HG03469 (cell line): ENCODE measurements at regions not wholly inside any gene's neighbourhood (a gene's known extent, or its start where the extent isn't known, plus 50 kb on each side); places are given as distances from the start of the nearest gene placed in this dataset.
A peak's percentile ranks its signal among the peaks of the same experiment; 100 is the strongest.

Experiments
- ATAC-seq: cut with Tn5 transposase; IDR thresholded peaks from one replicate; pipeline ENCODE4 v1.9.1; 2021; ENCODE audit warnings: mild to moderate bottlenecking, moderate library complexity, moderate number of reproducible peaks; ENCODE audit not compliant: unreplicated experiment

DNA sequence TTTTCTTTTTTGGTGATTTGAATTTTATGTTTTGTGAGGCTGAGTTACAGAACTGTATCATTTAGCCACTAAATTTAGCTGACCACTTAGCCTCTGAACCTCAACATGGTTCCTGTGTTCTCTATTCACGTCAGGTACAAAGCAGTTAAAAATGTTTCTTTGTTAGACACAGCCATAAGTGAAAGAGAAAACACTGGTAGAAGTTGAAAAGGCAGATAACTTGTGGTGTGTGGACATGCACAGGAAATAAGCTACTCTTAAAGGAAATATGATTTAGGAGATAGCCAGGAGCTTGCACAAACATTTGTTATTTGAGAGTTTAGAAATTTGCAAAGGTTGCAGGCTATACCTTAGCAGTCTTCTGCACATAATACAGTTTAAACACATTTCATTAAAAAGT, 171.0 kb upstream of the RPS6KA3 start:
- ATAC-seq, result no peak

DNA sequence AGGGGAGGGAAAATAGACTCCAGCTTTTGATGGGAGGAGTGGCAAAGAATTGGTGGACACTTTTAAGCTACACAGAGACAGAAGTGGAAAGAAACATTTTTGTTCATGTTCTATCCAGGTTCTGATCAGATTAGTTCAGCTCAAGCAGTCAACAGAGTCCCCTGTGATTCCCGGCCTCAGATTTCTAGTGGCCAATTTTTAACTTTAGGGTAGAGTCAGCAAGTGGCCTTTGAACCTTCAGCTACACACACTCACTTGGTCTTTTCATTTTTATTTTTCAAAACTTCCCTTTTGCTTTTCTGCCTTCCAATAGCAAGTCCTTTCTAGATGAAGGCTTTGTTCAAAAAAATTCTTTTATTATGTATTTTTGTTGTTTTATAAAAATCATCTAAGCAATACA, 169.2 kb upstream of the RPS6KA3 start:
- no peak for ATAC-seq

- no peak for ATAC-seq
These were observed 168.3 kb upstream of the RPS6KA3 start for GRCh38 chrX:20434986-20435385.

DNA sequence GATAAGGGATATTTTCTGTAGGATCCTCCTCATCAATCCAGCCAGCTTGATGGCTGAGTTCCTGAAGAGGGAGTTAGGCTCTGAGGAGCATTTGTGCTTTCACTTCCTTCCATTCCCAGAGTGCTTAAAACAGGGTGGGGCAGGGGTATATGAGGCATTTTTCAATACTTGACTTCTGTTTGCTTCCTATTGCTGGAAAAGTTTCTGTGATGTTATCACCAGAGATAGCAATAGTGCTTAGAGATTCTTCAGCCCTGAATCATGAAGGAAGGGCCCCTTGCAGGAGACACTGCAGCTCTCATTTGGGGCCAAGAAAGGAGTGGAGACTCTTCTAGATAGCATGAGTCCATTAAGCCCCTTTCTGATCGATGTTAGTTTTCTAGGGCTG, 166.7 kb upstream of the RPS6KA3 start:
- no peak for ATAC-seq

DNA sequence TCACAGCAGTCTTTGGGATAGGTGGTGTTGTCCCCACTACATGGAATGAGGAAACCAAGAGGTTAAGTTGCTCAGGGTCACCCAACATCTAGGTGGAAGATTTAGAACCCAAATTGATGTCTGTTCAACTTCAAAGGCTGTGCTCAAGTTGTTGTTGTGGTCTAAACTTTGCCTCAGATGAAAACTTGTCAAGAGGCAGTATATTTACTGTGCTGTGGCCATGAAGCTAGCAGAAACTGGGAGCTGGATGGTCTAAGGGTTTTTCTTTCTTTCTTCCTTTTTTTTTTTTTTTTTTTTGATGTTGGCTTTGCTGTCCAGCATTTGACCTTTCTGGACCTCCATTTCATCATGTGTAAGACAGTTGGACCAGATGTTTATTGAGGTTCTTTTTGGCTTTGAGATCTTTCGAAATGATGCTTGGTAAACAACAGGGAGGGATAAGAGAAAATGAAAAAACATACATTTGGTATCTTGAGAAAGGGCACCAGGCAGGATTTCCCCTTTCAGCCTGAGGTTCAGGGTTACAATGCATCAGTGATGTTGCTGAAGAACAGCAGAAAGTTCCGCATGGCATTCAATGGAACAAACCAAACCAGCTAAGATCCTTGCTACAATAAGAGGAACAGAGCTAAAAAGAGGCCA, 166.2 kb upstream of the RPS6KA3 start:
- no peak for ATAC-seq

GRCh38 chrX:20432048-20432447, 165.3 kb upstream of the RPS6KA3 start:
- ATAC-seq, result no peak

DNA sequence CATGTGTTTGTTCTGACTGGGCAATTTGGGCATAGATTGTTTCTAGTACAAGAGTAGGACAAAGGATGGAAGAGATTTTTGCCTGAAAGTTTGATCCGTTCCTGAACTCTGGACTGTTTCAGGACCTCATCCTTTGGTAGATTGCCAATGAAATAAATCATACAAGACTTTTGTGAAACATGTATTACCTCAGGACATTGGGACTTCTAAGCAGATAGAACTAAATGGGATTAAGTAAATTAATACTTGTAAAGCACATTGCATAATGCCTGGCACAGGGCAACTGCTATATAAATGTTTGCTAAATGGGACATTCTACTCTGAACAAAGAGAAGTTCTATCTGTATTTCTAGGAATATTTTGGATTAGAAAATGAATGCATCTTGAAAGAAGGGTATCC, 164.8 kb upstream of the RPS6KA3 start:
- no peak for ATAC-seq

- no peak for ATAC-seq
These were observed 160.6 kb upstream of the RPS6KA3 start for GRCh38 chrX:20427173-20427770.

DNA sequence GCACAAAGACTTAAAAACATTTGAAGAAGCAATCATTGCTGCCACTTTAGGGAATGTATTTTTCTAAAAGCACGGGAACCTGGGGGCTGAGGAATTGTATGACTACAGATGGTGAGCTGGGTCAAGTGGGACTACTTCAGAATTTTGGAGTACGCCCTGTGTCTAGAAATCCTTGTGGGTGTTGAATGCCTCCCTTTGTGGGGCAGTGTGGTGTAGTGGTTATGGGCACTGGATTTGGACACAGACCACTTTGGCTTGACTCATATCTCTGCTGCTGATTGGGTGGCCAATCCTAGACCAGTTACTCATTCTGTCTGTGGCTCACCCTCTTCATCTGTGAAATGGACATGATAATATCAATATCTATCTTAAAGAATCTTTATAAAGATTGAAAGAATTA, 155.0 kb upstream of the RPS6KA3 start:
- ATAC-seq, result no peak

DNA sequence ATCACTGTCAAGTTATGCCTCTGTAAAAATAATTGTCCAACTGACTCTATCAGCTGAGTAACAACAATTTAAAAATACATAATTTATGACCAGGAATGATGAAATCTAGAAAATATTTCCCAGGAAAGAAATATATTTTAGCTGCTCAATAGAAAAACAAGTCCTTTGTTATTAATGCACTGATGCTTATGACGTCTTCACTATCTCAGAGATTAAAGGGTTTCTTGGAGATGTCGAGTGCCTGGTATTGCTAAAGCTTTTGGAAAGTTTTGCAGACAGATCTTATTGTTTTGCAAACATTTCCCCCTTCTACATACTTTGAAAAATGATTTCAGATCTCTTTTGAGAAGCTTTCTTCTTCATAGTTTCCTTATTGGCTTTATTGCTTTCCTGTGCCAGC, 154.6 kb upstream of the RPS6KA3 start:
- ATAC-seq, result no peak

DNA sequence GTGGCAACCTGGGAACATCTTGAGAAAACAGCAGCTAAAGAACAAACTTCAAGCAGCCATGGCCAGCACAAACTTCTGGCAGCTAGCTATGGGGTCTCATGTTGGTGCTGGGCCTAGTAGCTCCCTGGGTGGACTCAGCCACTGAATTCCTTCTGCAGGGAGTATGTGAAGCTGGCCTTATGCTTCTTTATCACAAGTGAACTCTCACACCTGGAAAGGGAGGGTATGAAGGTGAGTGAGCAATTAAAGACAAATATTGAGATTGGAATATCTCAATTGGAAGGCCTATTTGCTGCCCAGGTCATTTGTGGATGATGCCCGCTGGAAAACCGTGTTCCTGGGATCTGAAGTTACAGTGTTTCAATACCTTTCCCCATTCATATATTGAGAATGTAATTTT, 153.3 kb upstream of the RPS6KA3 start:
- ATAC-seq, result no peak

- ATAC-seq, result peak; percentile 66
These were observed 151.9 kb upstream of the RPS6KA3 start for GRCh38 chrX:20418379-20419150.

GRCh38 chrX:20414762-20415445, 148.2 kb upstream of the RPS6KA3 start:
- no peak for ATAC-seq

- no peak for ATAC-seq
These were observed 147.4 kb upstream of the RPS6KA3 start for GRCh38 chrX:20414066-20414465.

DNA sequence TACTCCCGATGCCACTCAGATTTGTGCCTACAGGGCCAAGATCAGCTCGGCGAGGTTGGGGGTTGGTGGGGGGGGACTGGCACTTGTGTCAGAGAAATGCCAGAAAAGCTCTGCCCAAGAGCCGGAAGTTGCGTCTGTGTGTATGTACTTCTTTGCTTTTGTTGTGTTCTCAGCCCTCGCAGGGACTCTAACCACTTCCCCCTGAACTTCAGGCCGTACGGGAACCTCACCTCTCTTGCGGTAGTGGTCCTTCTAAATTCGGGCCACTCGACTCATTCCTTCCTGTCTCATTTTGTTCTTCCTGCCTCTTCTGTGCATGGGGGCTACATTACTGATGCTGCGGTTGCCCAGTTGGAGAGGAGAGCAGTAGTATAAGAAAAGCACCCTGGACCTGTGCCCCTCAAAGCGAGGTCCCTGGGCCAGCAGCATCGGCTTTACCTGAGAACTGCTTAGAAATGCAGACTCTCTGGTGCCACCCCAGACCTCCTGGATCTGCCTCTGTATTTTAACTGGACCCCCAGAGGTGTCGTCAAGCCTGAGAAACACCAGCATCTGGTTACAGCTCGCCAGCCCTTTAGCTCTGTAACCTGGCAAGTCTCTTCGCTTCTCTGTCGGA, 146.3 kb upstream of the RPS6KA3 start:
- ATAC-seq, result no peak

DNA sequence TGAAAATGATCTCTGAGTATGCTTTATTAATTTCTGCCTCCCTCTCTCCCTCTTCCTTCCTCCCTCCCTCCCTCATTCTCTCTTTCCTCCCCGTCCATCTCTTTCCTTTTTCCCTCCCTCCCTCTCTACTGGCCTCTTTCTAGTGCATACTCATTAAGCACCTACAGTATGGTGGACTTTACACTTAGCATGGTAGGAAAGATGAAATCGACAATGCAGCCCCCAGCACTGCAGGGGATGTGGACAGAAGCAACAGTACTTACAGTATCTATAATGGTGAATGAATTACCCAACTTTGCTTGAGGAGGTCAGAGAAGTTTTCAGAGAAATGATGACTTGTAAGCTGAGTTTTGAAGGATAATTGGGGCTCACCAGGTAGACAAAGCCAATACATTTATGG, 143.8 kb upstream of the RPS6KA3 start:
- ATAC-seq, result no peak

DNA sequence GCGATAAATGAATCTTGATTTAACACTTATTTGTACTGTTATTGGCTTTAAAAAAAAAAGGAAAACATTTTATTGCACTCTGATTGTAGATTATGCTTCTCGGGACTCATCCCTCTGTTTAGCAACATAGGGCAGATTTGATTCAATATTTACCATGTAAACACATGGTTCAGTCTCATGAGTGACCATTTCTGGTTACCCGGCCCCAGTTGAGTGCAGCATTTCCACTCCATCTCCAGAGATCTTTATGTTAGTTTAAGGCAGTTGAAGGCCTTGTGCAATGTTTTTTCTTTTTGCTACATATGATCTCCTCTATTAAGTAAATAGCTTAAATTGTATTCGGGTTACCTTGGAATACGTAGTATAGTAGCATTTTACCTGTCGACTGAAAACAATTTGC, 143.3 kb upstream of the RPS6KA3 start:
- ATAC-seq, result no peak

DNA sequence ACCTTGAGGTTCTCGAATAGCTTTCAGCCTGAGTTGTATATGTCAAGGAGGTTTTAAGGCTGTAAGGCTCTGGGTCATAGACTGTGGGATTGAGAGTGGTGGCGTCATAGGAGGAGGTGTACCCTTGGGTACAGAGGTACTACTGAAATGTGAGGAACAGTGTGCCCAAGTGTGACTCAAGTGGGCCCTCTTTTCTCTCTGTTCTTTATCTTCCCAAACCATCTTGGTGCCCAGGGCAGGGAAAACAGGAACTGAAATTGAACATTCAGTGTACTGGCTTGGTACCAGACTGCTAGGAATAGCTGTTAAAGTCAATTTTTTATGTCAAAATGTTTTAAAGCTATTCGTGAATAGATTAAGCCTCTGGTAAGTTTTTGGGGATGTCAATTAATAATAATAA, 136.2 kb upstream of the RPS6KA3 start:
- ATAC-seq, result no peak

GRCh38 chrX:20399728-20400414, 133.2 kb upstream of the RPS6KA3 start:
- no peak for ATAC-seq

- no peak for ATAC-seq
These were observed 130.9 kb upstream of the RPS6KA3 start for GRCh38 chrX:20397587-20397986.

GRCh38 chrX:20394451-20394850, 127.7 kb upstream of the RPS6KA3 start:
- ATAC-seq, result no peak
